TTC549 (cell line): ENCODE measurements at regions not wholly inside any gene's neighbourhood (a gene's known extent, or its start where the extent isn't known, plus 50 kb on each side); places are given as distances from the start of the nearest gene placed in this dataset.

Experiments used
- FAIRE-seq: peaks from 2 replicates; lab custom pipeline; 2012; peaks lifted over from hg19 to GRCh38; lab: Jason Lieb, UNC

- FAIRE-seq = no peak
Measured at GRCh38 chr9:113788616-113789330, 87.3 kb upstream of the ZNF618 start.

GRCh38 chr9:113790093-113790492 lies 86.0 kb upstream of the ZNF618 start:
- FAIRE-seq = no peak

GRCh38 chr9:113793558-113793957 lies 82.6 kb upstream of the ZNF618 start:
- no peak for FAIRE-seq

GRCh38 chr9:113794721-113795120 lies 81.4 kb upstream of the ZNF618 start:
- no peak for FAIRE-seq

- no peak for FAIRE-seq
Measured at GRCh38 chr9:113795811-113796392, 80.2 kb upstream of the ZNF618 start.

- FAIRE-seq = no peak
Measured at GRCh38 chr9:113796646-113797426, 79.3 kb upstream of the ZNF618 start.

- FAIRE-seq = no peak
Measured at GRCh38 chr9:113798062-113799030, 77.8 kb upstream of the ZNF618 start.

GRCh38 chr9:113800276-113800675 lies 75.8 kb upstream of the ZNF618 start:
- no peak for FAIRE-seq

- FAIRE-seq = no peak
Measured at GRCh38 chr9:113803811-113804589, 72.1 kb upstream of the ZNF618 start.

- FAIRE-seq = no peak
Measured at GRCh38 chr9:113805486-113806132, 70.5 kb upstream of the ZNF618 start.

GRCh38 chr9:113807173-113808061 lies 68.7 kb upstream of the ZNF618 start:
- no peak for FAIRE-seq

GRCh38 chr9:113808391-113809358 lies 67.4 kb upstream of the ZNF618 start:
- no peak for FAIRE-seq

GRCh38 chr9:113817171-113817570 lies 58.9 kb upstream of the ZNF618 start:
- no peak for FAIRE-seq

- no peak for FAIRE-seq
Measured at GRCh38 chr9:113818391-113818790, 57.7 kb upstream of the ZNF618 start.

GRCh38 chr9:113822315-113822714 lies 53.8 kb upstream of the ZNF618 start:
- no peak for FAIRE-seq

- no peak for FAIRE-seq
Measured at GRCh38 chr9:113823421-113823820, 52.7 kb upstream of the ZNF618 start.
